GM23338 (cell line): ENCODE measurements at regions not wholly inside any gene's neighbourhood (a gene's known extent, or its start where the extent isn't known, plus 50 kb on each side); places are given as distances from the start of the nearest gene placed in this dataset.
A peak's percentile ranks its signal among the peaks of the same experiment; 100 is the strongest.

Source experiments
- CREB1 ChIP-seq: fragments of 250-450 bp; sonication (Bioruptor Pico); IDR thresholded peaks from 2 replicates; pipeline ENCODE4 v1.5.0; 2020; ENCODE audit warnings: low read depth, mild to moderate bottlenecking, moderate library complexity
- POLR2AphosphoS5 ChIP-seq: IDR thresholded peaks from 2 replicates; pipeline ENCODE4 v1.6.1; 2016; ENCODE audit warnings: antibody characterized with exemption, low read depth
- TF ChIP-seq, protein P1 (sequence below), 2 experiments: fragments of 200-600 bp in 1 of 2; sonication (generic) in 1 of 2; conservative IDR thresholded peaks; 2 replicates each; pipeline versions ENCODE4 v1.5.1 to v1.6.1; 2016 to 2017; ENCODE audit warnings: antibody characterized with exemption in 2 of 2, low read depth in 2 of 2, mild to moderate bottlenecking in 2 of 2, moderate library complexity in 1 of 2
- TF ChIP-seq, protein P2 (sequence below): IDR thresholded peaks from 2 replicates; pipeline ENCODE4 v1.6.1; 2016; ENCODE audit warnings: antibody characterized with exemption

DNA sequence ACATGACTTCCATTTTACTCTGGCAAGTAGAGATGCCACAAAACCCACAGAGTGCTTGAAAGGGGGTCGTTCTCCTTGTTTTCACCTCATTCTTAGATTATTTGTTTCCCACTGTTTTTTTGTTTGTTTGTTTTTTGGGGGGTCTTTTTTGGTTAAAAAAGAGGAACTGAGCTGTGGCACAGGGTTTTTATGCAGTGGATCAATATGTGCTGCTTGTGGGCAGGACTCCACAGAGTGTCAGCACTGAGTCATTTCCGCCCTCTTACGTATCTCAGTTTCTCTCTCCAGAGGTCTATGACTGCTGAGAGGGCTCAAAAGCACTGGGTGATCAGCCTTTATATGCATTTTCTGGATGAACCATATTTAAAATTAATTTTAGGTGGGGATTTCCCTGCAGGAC, 268.1 kb upstream of the GRID2 start:
- TF ChIP-seq CREB1 (no peak), POLR2AphosphoS5 (no peak)
- TF ChIP-seq, protein P1, sequence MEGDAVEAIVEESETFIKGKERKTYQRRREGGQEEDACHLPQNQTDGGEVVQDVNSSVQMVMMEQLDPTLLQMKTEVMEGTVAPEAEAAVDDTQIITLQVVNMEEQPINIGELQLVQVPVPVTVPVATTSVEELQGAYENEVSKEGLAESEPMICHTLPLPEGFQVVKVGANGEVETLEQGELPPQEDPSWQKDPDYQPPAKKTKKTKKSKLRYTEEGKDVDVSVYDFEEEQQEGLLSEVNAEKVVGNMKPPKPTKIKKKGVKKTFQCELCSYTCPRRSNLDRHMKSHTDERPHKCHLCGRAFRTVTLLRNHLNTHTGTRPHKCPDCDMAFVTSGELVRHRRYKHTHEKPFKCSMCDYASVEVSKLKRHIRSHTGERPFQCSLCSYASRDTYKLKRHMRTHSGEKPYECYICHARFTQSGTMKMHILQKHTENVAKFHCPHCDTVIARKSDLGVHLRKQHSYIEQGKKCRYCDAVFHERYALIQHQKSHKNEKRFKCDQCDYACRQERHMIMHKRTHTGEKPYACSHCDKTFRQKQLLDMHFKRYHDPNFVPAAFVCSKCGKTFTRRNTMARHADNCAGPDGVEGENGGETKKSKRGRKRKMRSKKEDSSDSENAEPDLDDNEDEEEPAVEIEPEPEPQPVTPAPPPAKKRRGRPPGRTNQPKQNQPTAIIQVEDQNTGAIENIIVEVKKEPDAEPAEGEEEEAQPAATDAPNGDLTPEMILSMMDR (conservative IDR thresholded peaks at IDR 0.05; ENCODE audit: low read depth in 2 of 2), result peak in 1 of 2 experiments; percentile 37; a peak in 2 of 4 replicates
- TF ChIP-seq, protein P2, sequence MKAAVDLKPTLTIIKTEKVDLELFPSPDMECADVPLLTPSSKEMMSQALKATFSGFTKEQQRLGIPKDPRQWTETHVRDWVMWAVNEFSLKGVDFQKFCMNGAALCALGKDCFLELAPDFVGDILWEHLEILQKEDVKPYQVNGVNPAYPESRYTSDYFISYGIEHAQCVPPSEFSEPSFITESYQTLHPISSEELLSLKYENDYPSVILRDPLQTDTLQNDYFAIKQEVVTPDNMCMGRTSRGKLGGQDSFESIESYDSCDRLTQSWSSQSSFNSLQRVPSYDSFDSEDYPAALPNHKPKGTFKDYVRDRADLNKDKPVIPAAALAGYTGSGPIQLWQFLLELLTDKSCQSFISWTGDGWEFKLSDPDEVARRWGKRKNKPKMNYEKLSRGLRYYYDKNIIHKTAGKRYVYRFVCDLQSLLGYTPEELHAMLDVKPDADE, result no peak
